Cardiac muscle cell (in vitro differentiated cells and primary cell): ENCODE measurements at regions not wholly inside any gene's neighbourhood (a gene's known extent, or its start where the extent isn't known, plus 50 kb on each side); places are given as distances from the start of the nearest gene placed in this dataset.
"Not testable (repeated sequence)": the region's sequence is repeated elsewhere in the genome, so short reads cannot be mapped to it uniquely, and the experiment has no call there.

Source experiments
- DNase-seq, 2 donors: peaks; one replicate each; pipeline versions ENCODE4 v3.0.0 to v3.0.0-alpha.2; 2010 to 2017; ENCODE audit warnings: low read depth in 1 of 2, low spot score in 1 of 2
- H3K27ac ChIP-seq: fragments of 200-600 bp; sonication (generic); 2 replicates; pipeline ENCODE4 v1.5.1; 2016
- H3K27me3 ChIP-seq: fragments of 200-600 bp; sonication (generic); 2 replicates; pipeline ENCODE4 v1.6.0; 2016; ENCODE audit warnings: control low read depth
- H3K36me3 ChIP-seq: fragments of 200-600 bp; sonication (generic); 2 replicates; pipeline ENCODE4 v1.5.1; 2016; ENCODE audit warnings: control low read depth
- H3K4me1 ChIP-seq: fragments of 200-600 bp; sonication (generic); 2 replicates; pipeline ENCODE4 v1.8.1; 2017; ENCODE audit warnings: low read depth, mild to moderate bottlenecking, mixed run types
- H3K4me3 ChIP-seq: fragments of 200-600 bp; sonication (generic); 2 replicates; pipeline ENCODE4 v1.5.1; 2016; ENCODE audit warnings: mild to moderate bottlenecking
- H3K9me3 ChIP-seq: fragments of 200-600 bp; sonication (generic); 2 replicates; pipeline ENCODE4 v1.5.1; 2017; ENCODE audit warnings: low read depth, mild to moderate bottlenecking, control low read depth
- TF ChIP-seq, protein P1 (sequence below): IDR thresholded peaks from 2 replicates; pipeline ENCODE4 v1.5.1; 2012; ENCODE audit warnings: low read depth, mild to moderate bottlenecking, low read length

DNA sequence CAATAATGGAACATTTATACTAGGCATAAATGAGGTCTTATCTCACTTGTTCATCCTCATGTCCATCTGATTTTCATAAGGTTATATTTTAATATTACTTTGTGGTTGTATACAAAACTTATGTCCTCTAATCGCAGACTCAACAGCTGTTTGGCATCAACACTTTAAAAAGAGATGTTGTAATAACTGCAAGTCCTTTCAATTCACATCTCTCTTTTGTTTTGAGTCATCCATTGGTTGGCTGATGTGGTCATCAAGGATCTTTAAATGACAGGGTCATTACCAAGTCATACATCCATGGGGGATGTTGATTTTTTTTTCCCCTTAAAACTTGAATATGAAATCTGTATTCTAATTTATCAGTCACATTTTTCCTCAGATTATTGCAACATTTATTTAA lies 299.4 kb upstream of the NRSN1 start:
- H3K4me1 ChIP-seq = peaks cover 13% of the 10 kb centered on the region
- DNase-seq = peak in 1 of 2 donors; percentile 0
- TF ChIP-seq, protein P1, sequence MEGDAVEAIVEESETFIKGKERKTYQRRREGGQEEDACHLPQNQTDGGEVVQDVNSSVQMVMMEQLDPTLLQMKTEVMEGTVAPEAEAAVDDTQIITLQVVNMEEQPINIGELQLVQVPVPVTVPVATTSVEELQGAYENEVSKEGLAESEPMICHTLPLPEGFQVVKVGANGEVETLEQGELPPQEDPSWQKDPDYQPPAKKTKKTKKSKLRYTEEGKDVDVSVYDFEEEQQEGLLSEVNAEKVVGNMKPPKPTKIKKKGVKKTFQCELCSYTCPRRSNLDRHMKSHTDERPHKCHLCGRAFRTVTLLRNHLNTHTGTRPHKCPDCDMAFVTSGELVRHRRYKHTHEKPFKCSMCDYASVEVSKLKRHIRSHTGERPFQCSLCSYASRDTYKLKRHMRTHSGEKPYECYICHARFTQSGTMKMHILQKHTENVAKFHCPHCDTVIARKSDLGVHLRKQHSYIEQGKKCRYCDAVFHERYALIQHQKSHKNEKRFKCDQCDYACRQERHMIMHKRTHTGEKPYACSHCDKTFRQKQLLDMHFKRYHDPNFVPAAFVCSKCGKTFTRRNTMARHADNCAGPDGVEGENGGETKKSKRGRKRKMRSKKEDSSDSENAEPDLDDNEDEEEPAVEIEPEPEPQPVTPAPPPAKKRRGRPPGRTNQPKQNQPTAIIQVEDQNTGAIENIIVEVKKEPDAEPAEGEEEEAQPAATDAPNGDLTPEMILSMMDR = no peak
- no peak overlapping the region for H3K27ac ChIP-seq
- no peak overlapping the region for H3K4me3 ChIP-seq
- no peaks in the 10 kb centered on the region for H3K27me3 ChIP-seq
- H3K36me3 ChIP-seq = no peaks in the 10 kb centered on the region
- no peaks in the 10 kb centered on the region for H3K9me3 ChIP-seq

DNA sequence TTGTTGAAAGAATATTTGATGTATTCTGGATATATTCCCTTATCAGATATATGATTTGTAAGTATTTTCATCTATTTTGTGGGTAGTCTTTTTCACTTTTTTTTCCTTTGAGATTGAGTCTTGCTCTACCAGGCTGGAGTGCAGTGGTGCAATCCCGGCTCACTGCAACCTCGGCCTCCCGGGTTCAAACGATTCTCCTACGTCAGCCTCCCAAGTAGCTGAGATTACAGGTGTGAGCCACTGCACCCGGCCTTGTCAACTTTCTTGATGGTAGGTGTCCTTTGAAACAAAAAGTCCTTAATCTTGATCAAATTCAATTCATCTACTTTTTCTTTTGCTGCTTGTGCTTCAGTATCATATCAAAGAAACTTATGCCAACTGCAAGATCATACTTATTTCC lies 297.2 kb upstream of the NRSN1 start:
- Histone ChIP-seq H3K4me1 (peaks cover under 1% of the 10 kb centered on the region), H3K9me3 (no peaks in the 10 kb centered on the region), H3K36me3 (no peaks in the 10 kb centered on the region), H3K4me3 (no peak overlapping the region), H3K27me3 (no peaks in the 10 kb centered on the region), H3K27ac (no peak overlapping the region)
- no peak for DNase-seq
- TF ChIP-seq, protein P1 = no peak

GRCh38 chr6:23841116-23841515 lies 284.9 kb upstream of the NRSN1 start:
- no peaks in the 10 kb centered on the region for H3K36me3 ChIP-seq

DNA sequence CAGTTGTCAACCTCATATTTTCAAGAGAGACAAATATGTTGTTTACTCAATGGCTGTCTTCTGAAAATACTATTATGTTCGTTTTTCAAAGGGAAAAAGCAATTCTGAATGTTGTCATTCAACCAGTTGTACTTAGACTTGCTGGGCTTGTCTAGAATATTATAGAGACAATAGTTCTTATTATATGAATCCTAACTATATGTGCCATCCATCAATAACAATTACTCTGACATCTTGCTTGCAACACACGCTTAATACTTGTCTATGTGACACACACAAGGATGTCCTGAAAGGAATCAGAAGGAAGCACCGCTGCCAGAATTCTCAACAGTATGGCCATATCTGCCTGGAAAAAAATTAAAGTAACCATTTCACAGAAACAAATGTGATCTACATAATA lies 283.3 kb upstream of the NRSN1 start:
- DNase-seq = no peak
- no peaks in the 10 kb centered on the region for H3K27me3 ChIP-seq
- no peak overlapping the region for H3K4me3 ChIP-seq
- no peaks in the 10 kb centered on the region for H3K9me3 ChIP-seq
- no peak overlapping the region for H3K27ac ChIP-seq
- TF ChIP-seq, protein P1 = no peak
- H3K36me3 ChIP-seq = no peaks in the 10 kb centered on the region
- H3K4me1 ChIP-seq = no peaks in the 10 kb centered on the region

More at GRCh38 chr6:23841116-23841515, 284.9 kb upstream of the NRSN1 start:
- Histone ChIP-seq H3K27ac (no peak overlapping the region), H3K9me3 (no peaks in the 10 kb centered on the region), H3K27me3 (no peaks in the 10 kb centered on the region), H3K4me1 (no peaks in the 10 kb centered on the region), H3K4me3 (no peak overlapping the region)
- no peak for DNase-seq
- TF ChIP-seq, protein P1 = no peak

DNA sequence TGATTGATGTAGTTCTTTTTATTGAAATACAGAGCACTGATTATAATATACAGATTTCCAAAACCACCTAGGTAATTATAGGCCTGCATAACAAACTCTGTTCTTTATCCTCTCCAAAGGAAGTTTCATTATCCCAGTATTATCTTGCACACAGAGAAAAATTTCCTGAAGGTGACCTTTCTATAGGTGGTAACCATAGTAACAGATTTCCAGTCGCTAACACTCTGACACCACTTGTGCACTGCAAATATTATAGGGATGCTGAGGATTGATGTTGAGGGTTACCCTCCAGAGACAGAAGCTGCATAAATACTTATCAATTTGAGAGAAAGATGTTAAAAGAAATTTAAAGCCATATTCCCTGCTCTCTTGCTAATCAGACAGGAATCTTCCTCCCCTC lies 274.5 kb upstream of the NRSN1 start:
- H3K36me3 ChIP-seq = no peaks in the 10 kb centered on the region
- TF ChIP-seq, protein P1 = no peak
- H3K27ac ChIP-seq = no peak overlapping the region
- no peak for DNase-seq
- no peaks in the 10 kb centered on the region for H3K27me3 ChIP-seq
- no peak overlapping the region for H3K4me3 ChIP-seq
- H3K9me3 ChIP-seq = no peaks in the 10 kb centered on the region
- H3K4me1 ChIP-seq = peaks cover 4% of the 10 kb centered on the region

DNA sequence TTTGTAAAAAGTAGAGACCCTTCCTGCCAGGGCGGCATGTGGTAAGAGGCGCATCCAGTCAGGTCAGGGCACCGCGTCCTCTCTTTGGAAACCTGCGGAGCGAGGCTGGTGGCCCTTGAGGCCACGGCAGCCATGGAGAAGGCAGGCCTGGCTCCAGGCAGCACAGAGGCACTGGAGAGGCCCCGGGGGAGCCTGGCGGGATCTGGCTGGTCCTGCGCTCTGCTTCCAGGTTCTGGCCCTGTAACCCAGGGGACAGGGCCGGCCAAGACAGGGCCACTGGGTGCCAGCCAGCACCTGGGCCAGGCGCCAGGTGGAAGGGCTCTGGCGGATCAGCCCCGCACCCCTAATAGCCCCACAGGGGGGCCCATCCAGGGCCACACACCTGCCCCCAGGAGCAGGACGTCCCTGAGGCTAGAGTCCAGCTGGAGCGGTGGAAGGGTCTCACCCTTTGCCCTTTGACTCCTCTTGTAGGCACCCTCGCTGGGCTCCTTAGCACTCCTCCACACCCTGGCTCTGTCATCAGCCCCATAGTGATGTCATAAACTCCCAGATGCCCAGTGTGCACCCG lies 272.4 kb upstream of the NRSN1 start:
- H3K9me3 ChIP-seq, H3K4me1 ChIP-seq, DNase-seq, H3K27me3 ChIP-seq, H3K4me3 ChIP-seq, H3K36me3 ChIP-seq, H3K27ac ChIP-seq: not testable (repeated sequence)

- not testable (repeated sequence) for H3K27ac ChIP-seq, H3K4me3 ChIP-seq, H3K27me3 ChIP-seq, DNase-seq, H3K36me3 ChIP-seq, H3K9me3 ChIP-seq, H3K4me1 ChIP-seq
Observed at GRCh38 chr6:23854154-23854553, 271.9 kb upstream of the NRSN1 start.
